Lower leg skin (tissue), 3 donors: ENCODE measurements at regions not wholly inside any gene's neighbourhood (a gene's known extent, or its start where the extent isn't known, plus 50 kb on each side); places are given as distances from the start of the nearest gene placed in this dataset.

Source experiments
- CTCF ChIP-seq, 3 donors: fragments of 450-650 bp; IDR thresholded peaks; one replicate each; pipeline ENCODE4 v1.5.1; 2016; ENCODE audit warnings: antibody characterized with exemption in 3 of 3, mild to moderate bottlenecking in 3 of 3, moderate library complexity in 2 of 3
- POLR2A ChIP-seq, 2 donors: fragments of 450-650 bp; IDR thresholded peaks; one replicate each; pipeline ENCODE4 v1.6.1; 2016 to 2017; ENCODE audit warnings: antibody characterized with exemption in 2 of 2, mild to moderate bottlenecking in 1 of 2, moderate library complexity in 1 of 2

GRCh38 chr9:1581926-1582325, 433.2 kb upstream of the SMARCA2 start:
- no peak for TF ChIP-seq CTCF (IDR thresholded peaks at IDR 0.05)
- no peak for TF ChIP-seq POLR2A (IDR thresholded peaks at IDR 0.05)
